ENCODE measurements at regions not wholly inside any gene's neighbourhood (a gene's known extent, or its start where the extent isn't known, plus 50 kb on each side); places are given as distances from the start of the nearest gene placed in this dataset.

DNA sequence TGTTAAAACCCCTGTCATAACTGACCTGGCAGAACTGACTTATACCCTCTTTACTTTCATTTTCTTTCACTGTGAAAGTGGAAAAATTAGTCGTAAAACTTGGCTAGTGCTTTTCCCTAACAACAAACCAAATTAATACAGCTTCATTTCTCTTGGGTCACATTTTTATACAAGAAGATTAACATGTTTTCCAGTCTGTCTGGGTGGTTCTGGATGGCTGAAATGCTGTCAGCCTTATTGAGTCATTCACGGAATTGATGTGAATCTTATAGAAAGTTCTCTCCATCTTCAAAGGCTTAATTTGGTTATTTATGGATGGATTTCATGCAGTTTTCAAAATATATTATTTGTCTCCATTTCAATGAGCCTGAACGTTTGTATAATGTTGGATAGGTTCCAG is 440.0 kb downstream of the KCTD12 start:
- no peak for DNase-seq (ENCODE audit: low read depth, low spot score)
- ChIA-PET POLR2A (no interaction called here), CTCF (no interaction called here)
- TF ChIP-seq, protein P1, sequence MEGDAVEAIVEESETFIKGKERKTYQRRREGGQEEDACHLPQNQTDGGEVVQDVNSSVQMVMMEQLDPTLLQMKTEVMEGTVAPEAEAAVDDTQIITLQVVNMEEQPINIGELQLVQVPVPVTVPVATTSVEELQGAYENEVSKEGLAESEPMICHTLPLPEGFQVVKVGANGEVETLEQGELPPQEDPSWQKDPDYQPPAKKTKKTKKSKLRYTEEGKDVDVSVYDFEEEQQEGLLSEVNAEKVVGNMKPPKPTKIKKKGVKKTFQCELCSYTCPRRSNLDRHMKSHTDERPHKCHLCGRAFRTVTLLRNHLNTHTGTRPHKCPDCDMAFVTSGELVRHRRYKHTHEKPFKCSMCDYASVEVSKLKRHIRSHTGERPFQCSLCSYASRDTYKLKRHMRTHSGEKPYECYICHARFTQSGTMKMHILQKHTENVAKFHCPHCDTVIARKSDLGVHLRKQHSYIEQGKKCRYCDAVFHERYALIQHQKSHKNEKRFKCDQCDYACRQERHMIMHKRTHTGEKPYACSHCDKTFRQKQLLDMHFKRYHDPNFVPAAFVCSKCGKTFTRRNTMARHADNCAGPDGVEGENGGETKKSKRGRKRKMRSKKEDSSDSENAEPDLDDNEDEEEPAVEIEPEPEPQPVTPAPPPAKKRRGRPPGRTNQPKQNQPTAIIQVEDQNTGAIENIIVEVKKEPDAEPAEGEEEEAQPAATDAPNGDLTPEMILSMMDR (IDR thresholded peaks at IDR 0.05; ENCODE audit: insufficient read depth, low read length, missing control alignments) = no peak
- no peak overlapping the region for H3K4me3 ChIP-seq (ENCODE audit: low read depth, low read length)

DNA sequence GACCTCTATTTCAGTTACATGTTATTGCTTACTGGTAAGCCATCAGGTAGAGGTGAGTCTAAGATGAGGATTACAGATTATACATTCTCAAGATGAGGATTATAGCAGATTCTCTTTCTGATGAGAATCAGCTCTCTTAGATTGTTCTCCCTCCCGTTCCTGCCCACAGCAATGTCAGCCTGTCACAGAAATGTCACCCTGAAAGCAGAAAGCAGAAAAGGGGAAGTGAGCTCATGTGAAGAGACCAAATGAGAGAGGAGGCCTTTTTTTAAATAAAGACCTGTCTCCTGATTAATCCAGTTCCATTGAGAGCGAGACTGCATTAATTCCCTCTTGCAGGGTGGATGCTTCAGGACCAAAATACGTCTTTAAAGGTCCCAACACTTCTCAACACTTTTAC is 445.6 kb downstream of the KCTD12 start:
- POLR2A ChIA-PET = no interaction called here

DNA sequence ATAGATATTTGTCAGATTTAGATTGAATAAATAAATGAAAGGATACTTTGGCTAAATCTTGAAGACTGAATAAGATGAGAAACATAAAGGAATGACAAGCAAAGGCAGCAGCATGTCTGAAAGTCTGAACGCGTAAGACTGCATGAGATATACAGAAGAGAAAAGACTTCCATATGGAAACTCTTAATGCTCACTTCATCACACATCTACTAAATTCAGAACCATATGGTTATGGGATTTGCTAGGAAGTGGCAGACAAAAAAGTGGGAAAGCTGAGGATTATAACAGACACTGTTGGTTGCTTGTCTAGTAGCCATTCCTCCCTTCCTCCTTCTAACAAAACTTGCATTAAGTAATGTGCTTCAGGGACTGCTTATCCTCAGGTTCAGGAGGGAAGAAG is 446.7 kb downstream of the KCTD12 start:
- TF ChIP-seq, protein P1 (IDR thresholded peaks at IDR 0.05; ENCODE audit: insufficient read depth, low read length, missing control alignments) = no peak

More for the DNA sequence above, 445.6 kb downstream of the KCTD12 start:
- TF ChIP-seq, protein P1 (IDR thresholded peaks at IDR 0.05; ENCODE audit: insufficient read depth, low read length, missing control alignments) = no peak
- no peak for DNase-seq (ENCODE audit: low read depth, low spot score)
- no peak overlapping the region for H3K4me3 ChIP-seq (ENCODE audit: low read depth, low read length)
- CTCF ChIA-PET = no interaction called here

DNA sequence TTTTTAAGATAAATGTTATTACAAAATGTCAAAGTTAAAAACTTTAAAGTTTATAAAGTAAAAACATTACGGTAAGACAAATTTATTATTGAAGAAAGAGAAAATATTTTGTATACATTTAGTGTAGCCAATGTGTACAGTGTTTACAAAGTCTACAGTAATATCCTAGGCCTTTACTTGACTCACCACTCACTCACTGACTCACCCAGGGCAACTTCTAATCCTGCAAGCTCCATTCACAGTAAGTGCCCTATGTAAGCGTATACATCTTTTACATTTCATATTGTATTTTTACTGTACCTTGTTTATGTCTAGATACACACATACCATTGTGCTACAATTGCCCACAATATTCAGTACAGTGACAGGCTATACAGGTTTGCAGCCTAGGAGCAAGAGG is 448.2 kb downstream of the KCTD12 start:
- DNase-seq (ENCODE audit: low read depth, low spot score) = no peak
- ChIA-PET POLR2A (no interaction called here), CTCF (no interaction called here)
- TF ChIP-seq, protein P1 (IDR thresholded peaks at IDR 0.05; ENCODE audit: insufficient read depth, low read length, missing control alignments) = no peak
- no peak overlapping the region for H3K4me3 ChIP-seq (ENCODE audit: low read depth, low read length)

More for the DNA sequence above, 446.7 kb downstream of the KCTD12 start:
- ChIA-PET POLR2A (no interaction called here), CTCF (no interaction called here)
- DNase-seq (ENCODE audit: low read depth, low spot score) = no peak
- no peak overlapping the region for H3K4me3 ChIP-seq (ENCODE audit: low read depth, low read length)

DNA sequence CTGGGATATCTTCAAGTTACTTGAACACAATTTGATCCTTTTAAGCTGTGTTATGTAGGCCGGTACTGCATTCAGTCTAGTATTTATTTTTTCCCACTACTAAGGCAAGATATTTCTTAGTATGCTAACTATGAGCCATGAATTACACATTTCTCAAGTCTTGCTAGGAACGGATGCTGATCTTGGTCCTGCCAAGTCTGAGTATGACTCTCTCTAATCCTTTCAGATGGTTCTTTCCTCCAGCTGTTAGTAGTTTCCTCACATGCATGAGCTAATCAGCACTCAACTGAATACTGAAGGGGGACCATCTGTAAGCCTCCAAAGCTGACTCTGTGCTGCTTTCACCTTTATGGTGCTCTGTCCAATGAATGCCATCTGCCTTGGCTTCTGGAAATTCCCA is 460.3 kb downstream of the KCTD12 start:
- no peak for DNase-seq (ENCODE audit: low read depth, low spot score)
- ChIA-PET POLR2A (no interaction called here), CTCF (no interaction called here)
- H3K4me3 ChIP-seq (ENCODE audit: low read depth, low read length) = no peak overlapping the region
- TF ChIP-seq, protein P1 (IDR thresholded peaks at IDR 0.05; ENCODE audit: insufficient read depth, low read length, missing control alignments) = no peak

DNA sequence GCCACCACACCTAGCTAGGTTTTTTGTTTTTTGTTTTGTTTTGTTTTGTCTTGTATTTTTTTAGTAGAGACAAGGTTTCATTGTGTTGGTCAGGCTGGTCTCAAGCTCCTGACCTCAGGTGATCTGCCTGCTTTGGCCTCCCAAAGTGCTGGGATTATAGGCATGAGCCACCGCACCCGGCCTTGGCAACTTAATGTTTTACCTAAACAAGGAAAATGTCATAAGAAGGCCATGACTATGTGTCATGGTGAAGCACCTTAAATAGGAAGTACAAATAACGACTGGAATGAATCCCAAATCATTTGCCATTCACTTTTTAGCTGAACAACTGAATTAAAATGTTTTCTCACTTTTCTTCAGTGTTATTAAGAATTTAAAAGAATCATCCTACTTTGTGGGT is 465.2 kb downstream of the KCTD12 start:
- CTCF ChIA-PET = no interaction called here
- POLR2A ChIA-PET = no interaction called here
- no peak for DNase-seq (ENCODE audit: low read depth, low spot score)
- TF ChIP-seq, protein P1 (IDR thresholded peaks at IDR 0.05; ENCODE audit: insufficient read depth, low read length, missing control alignments) = no peak
- H3K4me3 ChIP-seq (ENCODE audit: low read depth, low read length) = no peak overlapping the region

Measured in AG04449 (cell line).